Muscle layer of colon (tissue), 2 donors: ENCODE measurements at regions not wholly inside any gene's neighbourhood (a gene's known extent, or its start where the extent isn't known, plus 50 kb on each side); places are given as distances from the start of the nearest gene placed in this dataset.

Experiments used
- H3K27ac ChIP-seq: one replicate; pipeline ENCODE4 v1.7.0; 2013; ENCODE audit warnings: low read depth, mild to moderate bottlenecking, low read length, moderate library complexity
- H3K27me3 ChIP-seq, 2 donors: one replicate each; pipeline ENCODE4 v1.7.0; 2013; ENCODE audit warnings: low read length in 2 of 2, mild to moderate bottlenecking in 2 of 2; ENCODE audit not compliant: insufficient read depth in 2 of 2, control insufficient read depth in 1 of 2
- H3K36me3 ChIP-seq: one replicate; pipeline ENCODE4 v1.7.0; 2013; ENCODE audit warnings: mild to moderate bottlenecking, low read length; ENCODE audit not compliant: insufficient read depth
- H3K4me1 ChIP-seq: one replicate; pipeline ENCODE4 v1.7.0; 2013; ENCODE audit warnings: mild to moderate bottlenecking, low read length; ENCODE audit not compliant: insufficient read depth
- H3K4me3 ChIP-seq, 2 donors: one replicate each; pipeline ENCODE4 v1.7.0; 2013; ENCODE audit warnings: low read length in 2 of 2, low read depth in 1 of 2, mild to moderate bottlenecking in 1 of 2, moderate library complexity in 1 of 2
- H3K9ac ChIP-seq: one replicate; pipeline ENCODE4 v1.7.0; 2013; ENCODE audit warnings: low read length
- H3K9me3 ChIP-seq: one replicate; pipeline ENCODE4 v1.7.0; 2013; ENCODE audit warnings: mild to moderate bottlenecking, low read length
- donor health status: abdominal sarcoma.
- donor health status: Adenocarcinoma of cecum.

DNA sequence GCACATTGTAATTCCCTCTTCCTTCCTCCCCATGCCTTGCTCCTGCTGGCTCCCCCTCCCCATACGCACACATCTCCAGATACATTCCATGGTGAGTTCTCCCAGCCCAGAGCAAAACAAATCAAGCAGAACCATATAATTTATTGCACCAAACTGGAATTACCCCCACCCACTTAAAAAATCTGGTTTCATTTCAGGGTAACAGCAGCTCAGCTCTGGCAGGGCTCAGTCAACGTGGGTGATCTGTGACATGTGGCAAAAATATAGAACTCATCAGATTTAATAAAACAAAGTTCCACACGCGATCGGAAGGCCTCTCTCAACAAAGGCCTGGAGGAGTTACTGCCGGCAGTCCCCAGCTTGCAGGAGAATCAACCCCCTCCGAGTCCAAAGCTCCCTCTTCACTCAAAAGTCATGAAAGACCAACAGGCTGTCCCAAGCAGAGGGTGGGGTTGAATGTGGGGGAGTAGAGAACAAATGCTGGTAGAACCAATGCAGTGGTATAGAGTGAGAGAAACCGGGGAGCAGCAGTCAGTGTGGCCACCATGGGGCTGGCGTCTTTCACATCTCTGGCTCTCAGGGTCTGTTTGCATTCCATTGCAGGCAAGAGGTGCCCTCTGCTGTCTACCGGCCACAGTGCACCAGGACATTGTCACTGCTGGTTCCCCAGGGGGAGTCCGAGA is 323.3 kb upstream of the NT5E start:
- no peaks in the 10 kb centered on the region for H3K27me3 ChIP-seq
- no peaks in the 10 kb centered on the region for H3K36me3 ChIP-seq
- no peak overlapping the region for H3K9ac ChIP-seq
- H3K4me3 ChIP-seq = no peak overlapping the region
- no peak overlapping the region for H3K27ac ChIP-seq
- peaks cover 6% of the 10 kb centered on the region for H3K4me1 ChIP-seq
- no peaks in the 10 kb centered on the region for H3K9me3 ChIP-seq

DNA sequence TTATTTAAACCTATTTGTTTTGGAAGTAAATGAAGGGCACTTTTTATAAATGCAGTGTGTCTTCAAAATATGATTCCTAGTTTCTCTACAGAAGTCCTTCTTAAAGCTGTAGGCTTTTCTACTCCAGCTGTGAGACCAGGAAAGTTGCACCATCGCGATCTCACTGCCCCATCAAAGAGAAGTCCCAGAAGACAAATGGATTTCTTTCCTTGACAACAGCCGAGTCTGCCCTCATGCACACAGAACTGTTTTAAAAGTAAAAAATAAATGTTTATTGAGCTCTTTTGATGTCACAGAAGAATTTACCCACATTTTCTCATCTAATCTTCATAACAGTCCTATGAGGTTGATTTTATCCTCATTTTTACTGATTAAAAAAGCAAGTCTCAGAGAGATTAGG is 324.4 kb upstream of the NT5E start:
- Histone ChIP-seq H3K27ac (no peak overlapping the region), H3K36me3 (no peaks in the 10 kb centered on the region), H3K9ac (no peak overlapping the region), H3K4me1 (peaks cover 6% of the 10 kb centered on the region), H3K4me3 (no peak overlapping the region), H3K9me3 (no peaks in the 10 kb centered on the region), H3K27me3 (no peaks in the 10 kb centered on the region)

DNA sequence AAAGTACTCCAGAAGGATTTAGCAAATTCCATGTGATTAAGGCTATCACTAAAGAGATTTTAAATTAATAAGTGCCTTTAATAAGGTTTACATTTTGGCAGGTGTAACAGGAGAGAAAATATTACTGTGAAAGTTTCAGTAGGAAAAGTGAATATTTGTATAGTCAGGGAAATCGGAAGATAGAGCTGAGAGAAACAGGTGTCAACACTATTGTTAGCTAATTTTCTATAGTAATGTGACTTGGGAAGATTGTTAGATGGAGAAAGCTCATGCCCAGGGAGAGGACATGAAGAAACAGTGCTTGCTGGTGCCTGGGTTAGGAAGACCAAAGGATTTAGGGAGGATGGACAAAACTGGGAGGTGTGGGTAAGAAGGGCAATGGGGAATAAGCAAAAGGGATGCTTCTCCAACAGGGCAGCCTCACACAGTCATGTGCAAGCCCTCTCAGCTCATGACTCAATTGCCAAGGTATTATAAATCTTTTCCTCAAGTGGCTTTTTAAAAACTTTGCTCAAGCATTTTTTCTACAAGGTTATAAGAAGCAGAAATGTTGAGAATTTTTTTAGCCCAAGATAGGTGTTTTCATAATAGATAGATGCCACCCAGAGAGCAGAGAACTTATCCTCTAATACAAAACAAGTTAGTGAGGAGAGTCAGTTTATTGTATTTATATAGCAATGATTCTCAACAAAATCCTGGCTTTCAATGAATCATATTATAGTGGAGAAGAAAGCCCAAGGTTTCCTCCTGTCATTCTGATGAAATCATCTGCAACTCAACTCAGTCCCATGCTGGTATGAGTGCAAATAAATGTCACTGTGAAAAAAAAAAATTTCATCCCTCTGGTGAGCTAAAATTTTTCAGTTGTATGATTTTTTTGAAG is 325.2 kb upstream of the NT5E start:
- H3K27ac ChIP-seq = no peak overlapping the region
- no peak overlapping the region for H3K9ac ChIP-seq
- no peaks in the 10 kb centered on the region for H3K27me3 ChIP-seq
- no peaks in the 10 kb centered on the region for H3K36me3 ChIP-seq
- no peak overlapping the region for H3K4me3 ChIP-seq
- no peaks in the 10 kb centered on the region for H3K9me3 ChIP-seq
- peaks cover 6% of the 10 kb centered on the region for H3K4me1 ChIP-seq

DNA sequence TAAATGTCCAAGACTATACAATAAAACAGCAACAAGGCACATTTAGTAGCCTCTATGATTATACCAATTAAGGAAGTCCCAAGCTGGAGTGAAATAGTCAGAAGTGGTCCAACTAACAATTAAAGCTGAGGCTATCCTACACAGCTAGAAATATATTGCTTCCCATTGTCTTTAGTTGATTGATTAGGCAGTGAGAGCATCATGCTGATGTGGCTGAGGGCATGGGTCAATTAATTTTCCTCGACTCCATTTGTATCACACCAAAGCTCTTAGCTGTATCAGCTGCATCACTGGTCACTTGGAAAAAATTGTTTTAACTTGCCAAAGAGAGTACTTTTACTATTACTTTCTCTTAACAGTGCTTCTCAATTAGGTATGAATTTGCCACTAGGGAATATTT is 328.7 kb upstream of the NT5E start:
- H3K36me3 ChIP-seq = no peaks in the 10 kb centered on the region
- H3K27me3 ChIP-seq = no peaks in the 10 kb centered on the region
- H3K9me3 ChIP-seq = no peaks in the 10 kb centered on the region
- no peak overlapping the region for H3K4me3 ChIP-seq
- H3K9ac ChIP-seq = no peak overlapping the region
- H3K4me1 ChIP-seq = no peaks in the 10 kb centered on the region
- no peak overlapping the region for H3K27ac ChIP-seq

DNA sequence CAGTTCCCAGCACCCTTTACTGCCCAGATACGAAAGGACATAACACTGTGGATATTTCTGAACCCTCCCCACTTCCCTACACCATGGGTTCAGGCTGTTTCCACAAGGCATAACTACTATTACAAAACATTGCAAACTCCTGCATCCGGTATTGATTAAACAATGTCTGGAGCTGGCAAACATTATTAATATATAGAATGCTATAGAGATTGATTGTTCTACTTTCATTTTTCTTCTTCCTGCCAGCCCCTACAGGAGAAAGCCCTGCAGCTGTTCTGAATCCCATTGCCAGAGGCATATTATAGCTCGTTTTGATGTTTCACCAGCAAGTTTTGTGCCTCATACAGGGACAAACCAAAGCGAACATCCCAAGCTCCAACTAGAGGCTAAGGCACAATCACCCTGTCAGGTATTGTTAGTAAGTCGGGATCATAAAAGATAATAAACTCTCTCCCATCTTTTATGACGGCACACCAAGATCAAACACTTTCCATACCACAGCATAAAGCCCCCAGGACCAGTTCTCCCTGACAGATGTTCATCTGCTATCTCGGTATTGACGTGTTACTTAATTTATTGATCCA is 331.1 kb upstream of the NT5E start:
- no peaks in the 10 kb centered on the region for H3K9me3 ChIP-seq
- H3K27me3 ChIP-seq = no peaks in the 10 kb centered on the region
- H3K4me1 ChIP-seq = peaks cover 4% of the 10 kb centered on the region
- H3K9ac ChIP-seq = no peak overlapping the region
- no peaks in the 10 kb centered on the region for H3K36me3 ChIP-seq
- no peak overlapping the region for H3K27ac ChIP-seq
- H3K4me3 ChIP-seq = no peak overlapping the region

DNA sequence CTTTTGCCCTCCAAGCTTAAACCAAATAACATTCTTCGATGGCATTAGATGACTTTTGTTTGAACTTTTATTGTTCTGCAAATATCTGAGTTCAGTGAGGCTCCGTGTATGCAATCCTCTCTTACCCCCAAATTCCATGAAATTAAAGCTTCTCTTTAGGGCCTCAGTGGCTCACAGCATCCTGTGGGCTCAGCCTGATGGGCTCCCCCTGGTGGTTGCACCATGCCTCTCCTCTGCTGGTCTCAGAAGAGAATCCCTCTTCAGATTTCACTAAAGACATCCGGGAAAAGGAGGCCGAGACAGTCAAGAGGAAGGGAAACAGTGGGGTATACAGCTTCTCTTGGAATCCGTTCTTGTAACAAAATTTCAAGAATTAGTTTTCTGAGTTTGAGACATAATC is 331.6 kb upstream of the NT5E start:
- H3K4me1 ChIP-seq = peaks cover 8% of the 10 kb centered on the region
- no peak overlapping the region for H3K27ac ChIP-seq
- H3K27me3 ChIP-seq = no peaks in the 10 kb centered on the region
- no peak overlapping the region for H3K4me3 ChIP-seq
- H3K9me3 ChIP-seq = no peaks in the 10 kb centered on the region
- no peaks in the 10 kb centered on the region for H3K36me3 ChIP-seq
- no peak overlapping the region for H3K9ac ChIP-seq

DNA sequence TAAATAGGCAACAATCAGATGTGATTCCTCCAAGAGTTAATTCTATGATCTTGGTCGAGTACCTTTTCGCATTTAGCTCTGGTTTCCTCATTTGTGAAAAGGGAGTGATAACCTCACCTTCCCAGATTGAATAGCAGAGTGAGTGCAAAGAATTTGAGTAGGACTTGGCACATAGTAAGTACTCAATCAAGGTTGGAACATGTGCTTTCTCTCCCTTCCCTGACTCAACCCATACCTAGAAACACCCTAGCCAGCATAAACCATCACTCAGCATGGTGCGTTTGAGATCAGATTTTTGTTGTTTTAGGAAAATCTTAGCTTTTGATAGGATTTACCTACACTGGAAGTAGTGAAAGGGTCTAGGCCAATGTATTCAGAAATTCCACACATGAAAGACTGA is 333.4 kb upstream of the NT5E start:
- Histone ChIP-seq H3K27me3 (no peaks in the 10 kb centered on the region), H3K4me1 (peaks cover 16% of the 10 kb centered on the region)

DNA sequence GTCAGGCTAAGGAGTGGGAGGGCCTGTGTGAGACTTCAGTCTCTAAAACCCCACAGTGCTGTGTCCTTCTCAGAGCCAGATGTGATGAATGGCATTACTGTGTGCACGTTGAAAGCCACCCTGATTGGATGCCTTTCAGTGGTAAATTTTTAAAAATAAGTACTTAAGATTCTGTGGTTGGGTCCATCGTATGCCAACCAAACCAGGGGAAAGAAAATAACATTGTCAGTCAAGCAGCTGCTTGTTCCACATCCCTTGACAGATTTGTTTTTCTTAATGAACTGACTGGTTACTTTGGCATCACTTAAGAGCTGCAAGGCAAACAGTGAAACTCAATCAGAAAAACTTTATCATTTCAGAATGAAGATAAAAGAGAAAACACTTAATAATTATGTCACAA is 334.0 kb upstream of the NT5E start:
- no peaks in the 10 kb centered on the region for H3K36me3 ChIP-seq
- H3K27me3 ChIP-seq = no peaks in the 10 kb centered on the region
- no peak overlapping the region for H3K4me3 ChIP-seq
- H3K4me1 ChIP-seq = peaks cover 22% of the 10 kb centered on the region
- H3K9me3 ChIP-seq = no peaks in the 10 kb centered on the region
- no peak overlapping the region for H3K9ac ChIP-seq
- H3K27ac ChIP-seq = no peak overlapping the region

More for the DNA sequence above, 333.4 kb upstream of the NT5E start:
- no peak overlapping the region for H3K9ac ChIP-seq
- H3K9me3 ChIP-seq = no peaks in the 10 kb centered on the region
- H3K36me3 ChIP-seq = no peaks in the 10 kb centered on the region
- no peak overlapping the region for H3K4me3 ChIP-seq
- H3K27ac ChIP-seq = no peak overlapping the region

DNA sequence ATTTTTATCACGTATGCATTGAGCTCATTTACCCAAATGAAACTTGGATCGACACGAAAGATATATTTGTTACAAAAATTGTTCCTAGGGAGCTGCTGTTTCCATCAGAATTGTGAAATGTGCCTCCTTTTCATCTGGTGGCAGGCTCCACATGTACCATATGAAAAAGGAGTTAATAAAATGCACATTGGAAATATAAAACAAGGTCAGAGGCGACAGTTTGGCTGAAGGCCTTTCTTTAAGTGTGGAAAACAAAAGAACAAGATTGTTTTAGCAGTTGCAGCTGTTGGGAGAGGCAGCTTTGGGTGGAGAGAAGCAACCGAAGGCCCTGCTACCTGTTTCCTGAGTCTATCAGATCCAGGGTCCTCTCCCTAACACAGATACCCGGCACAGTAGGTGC is 334.5 kb upstream of the NT5E start:
- Histone ChIP-seq H3K9ac (no peak overlapping the region), H3K9me3 (no peaks in the 10 kb centered on the region), H3K27me3 (no peaks in the 10 kb centered on the region), H3K36me3 (no peaks in the 10 kb centered on the region), H3K4me3 (no peak overlapping the region), H3K4me1 (peaks cover 25% of the 10 kb centered on the region), H3K27ac (no peak overlapping the region)

DNA sequence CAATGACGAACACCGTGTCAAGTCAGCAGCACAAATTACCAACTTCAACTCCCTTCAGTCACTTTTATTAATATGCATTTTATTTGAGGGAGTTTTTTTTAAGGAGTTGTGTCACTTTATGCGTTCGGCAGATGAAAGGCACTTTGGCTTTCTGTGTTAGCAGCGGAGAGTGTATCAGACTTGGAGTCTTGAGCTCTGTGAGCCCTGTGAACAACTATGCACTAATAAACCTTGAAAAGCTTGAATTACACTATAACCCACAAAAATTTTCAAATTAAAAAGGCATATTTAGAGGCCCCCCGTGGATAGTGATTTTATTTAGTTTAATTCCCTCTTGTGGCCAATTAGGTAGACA is 335.3 kb upstream of the NT5E start:
- no peaks in the 10 kb centered on the region for H3K36me3 ChIP-seq
- no peaks in the 10 kb centered on the region for H3K27me3 ChIP-seq
- H3K4me1 ChIP-seq = peaks cover 25% of the 10 kb centered on the region
- H3K9me3 ChIP-seq = no peaks in the 10 kb centered on the region
- H3K27ac ChIP-seq = no peak overlapping the region
- H3K4me3 ChIP-seq = peak overlapping the region in 1 of 2 donors; percentile 42
- no peak overlapping the region for H3K9ac ChIP-seq

DNA sequence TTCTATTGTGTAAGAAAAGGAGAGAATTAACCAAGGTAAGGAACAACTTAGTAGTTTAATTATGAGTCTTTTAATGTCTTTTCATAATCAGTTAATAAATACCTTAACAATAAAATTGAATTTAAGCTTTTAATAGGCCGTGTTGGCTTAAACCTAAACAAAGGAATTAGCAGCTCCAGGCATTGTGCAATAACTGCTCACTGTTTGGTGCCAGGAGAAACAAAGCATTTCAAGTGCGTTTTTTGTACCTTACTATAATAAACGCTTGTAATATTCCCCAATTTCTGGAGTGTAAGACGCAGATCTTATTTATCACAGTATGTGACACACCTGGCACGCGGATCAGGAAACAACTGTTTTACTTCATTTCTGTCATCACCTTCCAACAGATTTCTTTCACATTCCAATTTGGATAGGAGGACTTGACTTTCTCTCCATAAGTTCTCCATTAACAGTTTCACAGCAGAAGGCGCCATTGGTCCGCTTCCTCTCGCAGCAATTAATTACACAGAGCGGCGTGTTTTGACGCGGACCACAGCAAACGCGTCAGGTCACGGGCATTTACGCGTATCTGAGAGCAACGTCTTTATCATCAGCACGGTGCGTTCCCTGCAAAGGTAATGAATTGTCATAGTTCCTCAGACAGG is 335.8 kb upstream of the NT5E start:
- H3K9me3 ChIP-seq = no peaks in the 10 kb centered on the region
- H3K9ac ChIP-seq = no peak overlapping the region
- peaks cover 25% of the 10 kb centered on the region for H3K4me1 ChIP-seq
- no peaks in the 10 kb centered on the region for H3K27me3 ChIP-seq
- peak overlapping the region in 1 of 2 donors; percentile 42 for H3K4me3 ChIP-seq
- no peaks in the 10 kb centered on the region for H3K36me3 ChIP-seq
- H3K27ac ChIP-seq = no peak overlapping the region
